ENCODE measurements at regions not wholly inside any gene's neighbourhood (a gene's known extent, or its start where the extent isn't known, plus 50 kb on each side); places are given as distances from the start of the nearest gene placed in this dataset.

GRCh38 chr13:111516712-111517640 lies 196.5 kb downstream of the TEX29 start:
- no peak for DNase-seq (ENCODE audit: low read depth in 2 of 2)

GRCh38 chr13:111517641-111518010 lies 197.2 kb downstream of the TEX29 start:
- no peak for DNase-seq (ENCODE audit: low read depth in 2 of 2)

- no peak for DNase-seq (ENCODE audit: low read depth in 2 of 2)
Observed at GRCh38 chr13:111518161-111518792, 197.8 kb downstream of the TEX29 start.

- DNase-seq (ENCODE audit: low read depth in 2 of 2) = no peak
Observed at GRCh38 chr13:111519041-111519440, 198.6 kb downstream of the TEX29 start.

- DNase-seq (ENCODE audit: low read depth in 2 of 2) = no peak
Observed at GRCh38 chr13:111519490-111520170, 199.2 kb downstream of the TEX29 start.

- DNase-seq (ENCODE audit: low read depth in 2 of 2) = no peak
Observed at GRCh38 chr13:111521030-111521429, 200.6 kb downstream of the TEX29 start.

- DNase-seq (ENCODE audit: low read depth in 2 of 2) = no peak
Observed at GRCh38 chr13:111521691-111522229, 201.3 kb downstream of the TEX29 start.

- DNase-seq (ENCODE audit: low read depth in 2 of 2) = no peak
Observed at GRCh38 chr13:111525320-111526118, 205.1 kb downstream of the TEX29 start.

- DNase-seq (ENCODE audit: low read depth in 2 of 2) = no peak
Observed at GRCh38 chr13:111526922-111527321, 206.5 kb downstream of the TEX29 start.

- DNase-seq (ENCODE audit: low read depth in 2 of 2) = no peak
Observed at GRCh38 chr13:111527614-111528229, 207.3 kb downstream of the TEX29 start.

- no peak for DNase-seq (ENCODE audit: low read depth in 2 of 2)
Observed at GRCh38 chr13:111528513-111528912, 208.1 kb downstream of the TEX29 start.

GRCh38 chr13:111530137-111530870 lies 209.9 kb downstream of the TEX29 start:
- DNase-seq (ENCODE audit: low read depth in 2 of 2) = no peak

- DNase-seq (ENCODE audit: low read depth in 2 of 2) = no peak
Observed at GRCh38 chr13:111531505-111531904, 211.1 kb downstream of the TEX29 start.

GRCh38 chr13:111532111-111532510 lies 211.7 kb downstream of the TEX29 start:
- no peak for DNase-seq (ENCODE audit: low read depth in 2 of 2)

- no peak for DNase-seq (ENCODE audit: low read depth in 2 of 2)
Observed at GRCh38 chr13:111533900-111534683, 213.7 kb downstream of the TEX29 start.

GRCh38 chr13:111534751-111535522 lies 214.5 kb downstream of the TEX29 start:
- no peak for DNase-seq (ENCODE audit: low read depth in 2 of 2)

GRCh38 chr13:111535523-111535811 lies 215.0 kb downstream of the TEX29 start:
- no peak for DNase-seq (ENCODE audit: low read depth in 2 of 2)

GRCh38 chr13:111536075-111536642 lies 215.7 kb downstream of the TEX29 start:
- DNase-seq (ENCODE audit: low read depth in 2 of 2) = no peak
